ENCODE measurements at regions not wholly inside any gene's neighbourhood (a gene's known extent, or its start where the extent isn't known, plus 50 kb on each side); places are given as distances from the start of the nearest gene placed in this dataset.

- peaks cover 2% of the 10 kb centered on the region for H3K27me3 Mint-ChIP-seq
- H3K27ac Mint-ChIP-seq = no peak overlapping the region
- POLR2A ChIA-PET = no interaction called here
- peak; percentile 57 for DNase-seq
- H3K4me3 Mint-ChIP-seq = no peak overlapping the region
- CTCF ChIA-PET = interaction anchor here (0.6 to 3.2 kb wide), 7 partner anchors 10 to 293 kb away, joined by 3 to 24 read pairs (median 5); partner anchors contain the start of gene VEGFA
- H3K9me3 Mint-ChIP-seq = no peaks in the 10 kb centered on the region
- H3K36me3 Mint-ChIP-seq (ENCODE audit: low read depth) = no peaks in the 10 kb centered on the region
- H3K4me1 Mint-ChIP-seq = peaks cover 19% of the 10 kb centered on the region
Measured at GRCh38 chr6:44062771-44063560, 64.3 kb downstream of the MRPL14 start.

GRCh38 chr6:44062105-44062770, 65.0 kb downstream of the MRPL14 start:
- H3K4me1 Mint-ChIP-seq = peaks cover 23% of the 10 kb centered on the region
- POLR2A ChIA-PET = interaction anchor here (1.3 kb wide), 1 partner anchor 12 kb away, joined by 5 read pairs; no protein-coding TSS in a partner anchor
- H3K4me3 Mint-ChIP-seq = no peak overlapping the region
- CTCF ChIA-PET = interaction anchor here (0.6 to 3.2 kb wide), 6 partner anchors 9 to 288 kb away, joined by 3 to 24 read pairs (median 4); no protein-coding TSS in a partner anchor
- H3K9me3 Mint-ChIP-seq = no peaks in the 10 kb centered on the region
- no peaks in the 10 kb centered on the region for H3K36me3 Mint-ChIP-seq (ENCODE audit: low read depth)
- H3K27me3 Mint-ChIP-seq = peaks cover 2% of the 10 kb centered on the region
- no peak for DNase-seq
- no peak overlapping the region for H3K27ac Mint-ChIP-seq

GRCh38 chr6:44061375-44062104, 65.7 kb downstream of the MRPL14 start:
- peaks cover 23% of the 10 kb centered on the region for H3K4me1 Mint-ChIP-seq
- ChIA-PET CTCF (interaction anchor here (1.6 to 3.2 kb wide), 3 partner anchors 12 to 287 kb away, joined by 3 to 24 read pairs (median 9); no protein-coding TSS in a partner anchor), POLR2A (interaction anchor here (1.3 kb wide), 1 partner anchor 11 kb away, joined by 5 read pairs; no protein-coding TSS in a partner anchor)
- no peak overlapping the region for H3K27ac Mint-ChIP-seq
- peaks cover 2% of the 10 kb centered on the region for H3K27me3 Mint-ChIP-seq
- no peaks in the 10 kb centered on the region for H3K36me3 Mint-ChIP-seq (ENCODE audit: low read depth)
- no peak for DNase-seq
- no peaks in the 10 kb centered on the region for H3K9me3 Mint-ChIP-seq
- H3K4me3 Mint-ChIP-seq = no peak overlapping the region

GRCh38 chr6:44060612-44061374, 66.5 kb downstream of the MRPL14 start:
- H3K36me3 Mint-ChIP-seq (ENCODE audit: low read depth) = no peaks in the 10 kb centered on the region
- no peaks in the 10 kb centered on the region for H3K9me3 Mint-ChIP-seq
- DNase-seq = no peak
- peaks cover 2% of the 10 kb centered on the region for H3K27me3 Mint-ChIP-seq
- POLR2A ChIA-PET = interaction anchor here (1.3 to 1.5 kb wide), 2 partner anchors 11 to 13 kb away, joined by 5 read pairs; no protein-coding TSS in a partner anchor
- peaks cover 23% of the 10 kb centered on the region for H3K4me1 Mint-ChIP-seq
- H3K4me3 Mint-ChIP-seq = no peak overlapping the region
- CTCF ChIA-PET = interaction anchor here (3.2 kb wide), 1 partner anchor 13 kb away, joined by 24 read pairs; no protein-coding TSS in a partner anchor
- H3K27ac Mint-ChIP-seq = no peak overlapping the region

- H3K4me3 Mint-ChIP-seq = no peak overlapping the region
- H3K36me3 Mint-ChIP-seq (ENCODE audit: low read depth) = no peaks in the 10 kb centered on the region
- ChIA-PET CTCF (no interaction called here), POLR2A (interaction anchor here (1.5 kb wide), 1 partner anchor 14 kb away, joined by 5 read pairs; no protein-coding TSS in a partner anchor)
- H3K27me3 Mint-ChIP-seq = peaks cover 2% of the 10 kb centered on the region
- peaks cover 21% of the 10 kb centered on the region for H3K4me1 Mint-ChIP-seq
- DNase-seq = no peak
- no peaks in the 10 kb centered on the region for H3K9me3 Mint-ChIP-seq
- H3K27ac Mint-ChIP-seq = no peak overlapping the region
Measured at GRCh38 chr6:44059359-44060346, 67.6 kb downstream of the MRPL14 start.

- H3K9me3 Mint-ChIP-seq = no peaks in the 10 kb centered on the region
- no peak overlapping the region for H3K27ac Mint-ChIP-seq
- no peaks in the 10 kb centered on the region for H3K36me3 Mint-ChIP-seq (ENCODE audit: low read depth)
- peak; percentile 42 for DNase-seq
- ChIA-PET CTCF (interaction anchor here (1.0 to 1.3 kb wide), 2 partner anchors 14 to 289 kb away, joined by 3 read pairs; partner anchors contain the start of gene VEGFA), POLR2A (interaction anchor here (1.5 kb wide), 1 partner anchor 15 kb away, joined by 5 read pairs; no protein-coding TSS in a partner anchor)
- peaks cover 17% of the 10 kb centered on the region for H3K4me1 Mint-ChIP-seq
- no peaks in the 10 kb centered on the region for H3K27me3 Mint-ChIP-seq
- H3K4me3 Mint-ChIP-seq = no peak overlapping the region
Measured at GRCh38 chr6:44058617-44059358, 68.5 kb downstream of the MRPL14 start.

GRCh38 chr6:44057931-44058616, 69.2 kb downstream of the MRPL14 start:
- no peaks in the 10 kb centered on the region for H3K27me3 Mint-ChIP-seq
- CTCF ChIA-PET = interaction anchor here (0.8 to 1.3 kb wide), 4 partner anchors 15 to 334 kb away, joined by 3 read pairs; partner anchors contain the start of gene VEGFA
- H3K9me3 Mint-ChIP-seq = no peaks in the 10 kb centered on the region
- peaks cover 17% of the 10 kb centered on the region for H3K4me1 Mint-ChIP-seq
- no peaks in the 10 kb centered on the region for H3K36me3 Mint-ChIP-seq (ENCODE audit: low read depth)
- POLR2A ChIA-PET = no interaction called here
- DNase-seq = no peak
- H3K27ac Mint-ChIP-seq = no peak overlapping the region
- no peak overlapping the region for H3K4me3 Mint-ChIP-seq

GRCh38 chr6:44057238-44057930, 69.9 kb downstream of the MRPL14 start:
- H3K9me3 Mint-ChIP-seq = no peaks in the 10 kb centered on the region
- no peak for DNase-seq
- H3K4me3 Mint-ChIP-seq = no peak overlapping the region
- H3K36me3 Mint-ChIP-seq (ENCODE audit: low read depth) = no peaks in the 10 kb centered on the region
- ChIA-PET POLR2A (no interaction called here), CTCF (interaction anchor here (0.8 to 1.3 kb wide), 4 partner anchors 15 to 333 kb away, joined by 3 read pairs; partner anchors contain the start of gene VEGFA)
- peaks cover 17% of the 10 kb centered on the region for H3K4me1 Mint-ChIP-seq
- H3K27ac Mint-ChIP-seq = no peak overlapping the region
- no peaks in the 10 kb centered on the region for H3K27me3 Mint-ChIP-seq

- POLR2A ChIA-PET = no interaction called here
- Mint-ChIP-seq H3K27me3 (no peaks in the 10 kb centered on the region), H3K9me3 (no peaks in the 10 kb centered on the region), H3K4me1 (peaks cover 17% of the 10 kb centered on the region), H3K36me3 (ENCODE audit: low read depth) (no peaks in the 10 kb centered on the region), H3K27ac (no peak overlapping the region), H3K4me3 (no peak overlapping the region)
- no peak for DNase-seq
- CTCF ChIA-PET = interaction anchor here (1.2 kb wide), 1 partner anchor 22 kb away, joined by 3 read pairs; no protein-coding TSS in a partner anchor
Measured at GRCh38 chr6:44056392-44057237, 70.6 kb downstream of the MRPL14 start.

All from activated CD4-positive, alpha-beta memory T cell treated with anti-CD3 and anti-CD28 coated beads, Interleukin-2, amount 10 ng/mL, durations not matched to agents 7 days and 5 days (primary cell).